Common myeloid progenitor, CD34-positive (primary cell): ENCODE measurements at regions not wholly inside any gene's neighbourhood (a gene's known extent, or its start where the extent isn't known, plus 50 kb on each side); places are given as distances from the start of the nearest gene placed in this dataset.

Source experiments
- CTCF ChIA-PET: fragments of 350-600 bp; sonication (Branson Sonifier 250); formaldehyde crosslinking; loops from one replicate; lab custom pipeline; 2021; ENCODE audit warnings: antibody characterized with exemption; lab: Charles Lee
- POLR2A ChIA-PET: fragments of 350-600 bp; sonication (Branson Sonifier 250); formaldehyde crosslinking; loops from one replicate; lab custom pipeline; 2021; ENCODE audit warnings: antibody characterized with exemption; lab: Charles Lee
- DNase-seq, 3 donors: peaks; one replicate each; pipeline versions ENCODE4 v3.0.0 to v3.0.0-alpha.2; 2013
- H3K27ac ChIP-seq, 2 experiments: 1 replicate in 1 of 2; 2 replicates in 1 of 2; pipeline ENCODE4 v1.7.0; 2013; ENCODE audit warnings: inconsistent platforms in 2 of 2, low read length in 2 of 2, mild to moderate bottlenecking in 2 of 2, low read depth in 1 of 2, moderate library complexity in 1 of 2; ENCODE audit not compliant: severe bottlenecking in 2 of 2, insufficient read depth in 1 of 2, poor library complexity in 1 of 2
- H3K27me3 ChIP-seq, 5 experiments: replicated peaks in 2 of 5; 1 replicate in 3 of 5; 2 replicates in 2 of 5; pipeline versions ENCODE4 v1.6.1 to v1.7.0; 2013; ENCODE audit warnings: low read length in 4 of 5, mild to moderate bottlenecking in 2 of 5, moderate library complexity in 2 of 5, inconsistent platforms in 1 of 5; ENCODE audit not compliant: insufficient read depth in 5 of 5, control insufficient read depth in 4 of 5
- H3K36me3 ChIP-seq, 4 experiments: 1 replicate in 2 of 4; 2 replicates in 2 of 4; pipeline versions ENCODE4 v1.6.1 to v1.7.0; 2013; ENCODE audit warnings: low read length in 3 of 4, control low read depth in 1 of 4, mild to moderate bottlenecking in 1 of 4; ENCODE audit not compliant: control insufficient read depth in 4 of 4, insufficient read depth in 4 of 4
- H3K4me1 ChIP-seq, 4 experiments: 1 replicate in 3 of 4; 2 replicates in 1 of 4; pipeline versions ENCODE4 v1.6.1 to v1.7.1; 2013; ENCODE audit warnings: low read length in 3 of 4, mild to moderate bottlenecking in 3 of 4, control low read depth in 1 of 4, inconsistent platforms in 1 of 4, moderate library complexity in 1 of 4; ENCODE audit not compliant: control insufficient read depth in 4 of 4, insufficient read depth in 4 of 4; ENCODE audit errors: control extremely low read depth in 1 of 4
- H3K4me3 ChIP-seq, 7 experiments: 1 replicate in 4 of 7; 2 replicates in 3 of 7; pipeline versions ENCODE4 v1.5.1 to v1.7.0; 2013; ENCODE audit warnings: mild to moderate bottlenecking in 7 of 7, low read length in 6 of 7, moderate library complexity in 6 of 7, inconsistent platforms in 2 of 7, low read depth in 2 of 7, control low read depth in 1 of 7; ENCODE audit not compliant: insufficient read depth in 4 of 7, control insufficient read depth in 1 of 7; ENCODE audit errors: extremely low read depth in 1 of 7
- H3K9me3 ChIP-seq, 5 experiments: 1 replicate in 4 of 5; 2 replicates in 1 of 5; pipeline versions ENCODE4 v1.6.1 to v1.7.1; 2013; ENCODE audit warnings: low read length in 4 of 5, mild to moderate bottlenecking in 2 of 5, inconsistent platforms in 1 of 5, low read depth in 1 of 5, moderate library complexity in 1 of 5; ENCODE audit not compliant: control insufficient read depth in 4 of 5, insufficient read depth in 2 of 5; ENCODE audit errors: control extremely low read depth in 1 of 5
- WGBS: methylation state at CpG from one replicate; pipeline ENCODE4 v1.1.5; 2013; ENCODE audit not compliant: insufficient coverage; 5-methylcytosine and 5-hydroxymethylcytosine counted together

GRCh38 chr11:80627364-80627763 is 1186.5 kb upstream of the TENM4 start:
- no peaks in the 10 kb centered on the region for H3K9me3 ChIP-seq
- no peak for DNase-seq
- no peak overlapping the region for H3K27ac ChIP-seq
- CTCF ChIA-PET: no interaction called here
- no peaks in the 10 kb centered on the region for H3K27me3 ChIP-seq
- no CpG with 5 or more reads among the region's 1 CpG for WGBS
- no peaks in the 10 kb centered on the region for H3K4me1 ChIP-seq
- POLR2A ChIA-PET: no interaction called here
- H3K4me3 ChIP-seq: no peak overlapping the region
- no peaks in the 10 kb centered on the region for H3K36me3 ChIP-seq

DNA sequence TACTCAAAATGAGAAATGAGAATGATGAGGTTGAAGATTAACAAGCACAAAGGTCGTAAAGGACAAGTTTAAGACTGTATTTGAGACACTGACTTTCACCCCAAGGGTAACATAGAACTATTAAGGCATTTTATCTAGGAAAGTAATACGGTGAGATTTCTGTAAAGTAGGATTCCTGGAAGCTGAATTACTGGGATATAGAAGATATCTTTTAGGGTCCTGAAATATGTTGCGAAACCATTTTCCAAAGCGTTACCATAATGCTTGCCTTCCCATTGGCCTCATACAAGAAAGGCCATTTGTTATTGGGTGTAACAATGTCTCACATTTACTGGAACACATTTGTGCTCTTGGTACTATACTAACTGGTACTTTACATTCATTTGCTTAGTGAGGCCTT is 1185.9 kb upstream of the TENM4 start:
- H3K4me3 ChIP-seq: no peak overlapping the region
- H3K4me1 ChIP-seq: no peaks in the 10 kb centered on the region
- DNase-seq: no peak
- H3K36me3 ChIP-seq: no peaks in the 10 kb centered on the region
- POLR2A ChIA-PET: no interaction called here
- CTCF ChIA-PET: no interaction called here
- H3K9me3 ChIP-seq: no peaks in the 10 kb centered on the region
- H3K27me3 ChIP-seq: no peaks in the 10 kb centered on the region
- WGBS: 71% methylated on average over 1 of the region's 4 CpGs
- no peak overlapping the region for H3K27ac ChIP-seq

- no peak overlapping the region for H3K27ac ChIP-seq
- no peaks in the 10 kb centered on the region for H3K36me3 ChIP-seq
- no peaks in the 10 kb centered on the region for H3K9me3 ChIP-seq
- no peaks in the 10 kb centered on the region for H3K27me3 ChIP-seq
- POLR2A ChIA-PET: no interaction called here
- H3K4me1 ChIP-seq: no peaks in the 10 kb centered on the region
- no peak overlapping the region for H3K4me3 ChIP-seq
- no peak for DNase-seq
- CTCF ChIA-PET: no interaction called here
- WGBS: 20% methylated on average over 1 of the region's 3 CpGs
Measured at GRCh38 chr11:80625563-80625962, 1184.7 kb upstream of the TENM4 start.

DNA sequence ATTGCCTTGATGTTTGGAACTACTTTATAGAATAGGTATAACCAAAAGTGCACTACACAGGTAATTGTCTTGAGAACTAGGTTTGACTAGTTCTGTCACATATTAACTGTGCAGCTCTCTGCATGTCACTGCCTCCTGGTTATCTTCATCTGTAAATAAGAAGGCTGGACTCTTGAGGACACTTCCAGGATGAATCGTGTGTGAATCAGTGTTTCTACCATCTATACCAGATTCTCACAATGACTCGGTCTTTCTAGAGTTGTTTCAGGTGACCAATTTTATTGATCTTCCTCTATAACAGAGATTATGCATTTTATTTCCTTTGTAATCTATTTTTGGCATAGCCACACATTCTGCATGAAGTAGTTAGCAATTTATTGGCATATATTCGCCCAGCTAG is 1181.0 kb upstream of the TENM4 start:
- Histone ChIP-seq H3K4me1 (no peaks in the 10 kb centered on the region), H3K4me3 (no peak overlapping the region), H3K27me3 (no peaks in the 10 kb centered on the region), H3K27ac (no peak overlapping the region), H3K9me3 (no peaks in the 10 kb centered on the region), H3K36me3 (no peaks in the 10 kb centered on the region)
- WGBS: 88% methylated on average over 3 of the region's 3 CpGs
- CTCF ChIA-PET: no interaction called here
- POLR2A ChIA-PET: no interaction called here
- DNase-seq: no peak

DNA sequence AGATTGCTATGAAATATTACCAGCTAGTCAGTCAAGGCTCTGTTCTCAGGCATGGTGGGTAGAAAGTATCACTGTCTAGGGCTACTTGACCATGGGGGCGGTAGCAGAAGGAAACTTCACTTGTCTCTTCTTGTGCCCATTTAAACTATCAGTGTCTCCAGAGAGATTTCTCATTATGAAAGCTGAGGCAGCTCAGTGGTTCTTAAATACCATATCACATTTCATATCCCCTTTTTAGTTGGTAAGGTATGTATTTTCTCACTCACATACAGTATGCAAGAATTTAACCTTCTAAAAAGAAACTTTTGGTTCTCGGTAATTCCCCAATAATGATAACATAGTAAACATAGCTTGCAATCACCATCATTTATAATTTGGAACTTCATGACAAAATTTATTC is 1180.0 kb upstream of the TENM4 start:
- Histone ChIP-seq H3K27ac (no peak overlapping the region), H3K36me3 (no peaks in the 10 kb centered on the region), H3K4me3 (no peak overlapping the region), H3K9me3 (no peaks in the 10 kb centered on the region), H3K27me3 (no peaks in the 10 kb centered on the region), H3K4me1 (no peaks in the 10 kb centered on the region)
- DNase-seq: no peak
- ChIA-PET CTCF (interaction anchor here (0.8 kb wide), 1 partner anchor 11 kb away, joined by 3 read pairs; no protein-coding TSS in a partner anchor), POLR2A (no interaction called here)
- WGBS: no CpG with 5 or more reads among the region's 2 CpGs

DNA sequence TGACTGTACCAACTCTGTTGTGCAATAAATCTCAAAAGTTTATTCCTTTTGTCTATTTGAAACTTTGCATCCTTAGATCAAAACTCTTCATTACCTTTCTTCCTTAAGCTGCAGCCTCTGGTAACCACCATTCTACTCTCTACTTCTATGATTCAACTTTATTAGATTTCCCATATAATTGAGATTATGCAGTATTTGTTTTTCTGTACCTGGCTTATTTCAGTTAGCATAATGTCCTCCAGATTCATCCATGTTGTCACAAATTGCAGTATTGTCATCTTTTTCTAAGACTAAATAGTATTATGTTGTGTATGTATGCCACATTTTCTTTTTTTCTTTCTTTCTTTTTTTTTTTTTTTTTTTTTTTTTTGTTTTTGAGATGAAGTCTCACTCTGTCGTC is 1176.3 kb upstream of the TENM4 start:
- no peak overlapping the region for H3K4me3 ChIP-seq
- no CpG with 5 or more reads among the region's 1 CpG for WGBS
- CTCF ChIA-PET: no interaction called here
- H3K9me3 ChIP-seq: no peaks in the 10 kb centered on the region
- no peak overlapping the region for H3K27ac ChIP-seq
- DNase-seq: no peak
- POLR2A ChIA-PET: no interaction called here
- H3K36me3 ChIP-seq: no peaks in the 10 kb centered on the region
- no peaks in the 10 kb centered on the region for H3K4me1 ChIP-seq
- no peaks in the 10 kb centered on the region for H3K27me3 ChIP-seq

DNA sequence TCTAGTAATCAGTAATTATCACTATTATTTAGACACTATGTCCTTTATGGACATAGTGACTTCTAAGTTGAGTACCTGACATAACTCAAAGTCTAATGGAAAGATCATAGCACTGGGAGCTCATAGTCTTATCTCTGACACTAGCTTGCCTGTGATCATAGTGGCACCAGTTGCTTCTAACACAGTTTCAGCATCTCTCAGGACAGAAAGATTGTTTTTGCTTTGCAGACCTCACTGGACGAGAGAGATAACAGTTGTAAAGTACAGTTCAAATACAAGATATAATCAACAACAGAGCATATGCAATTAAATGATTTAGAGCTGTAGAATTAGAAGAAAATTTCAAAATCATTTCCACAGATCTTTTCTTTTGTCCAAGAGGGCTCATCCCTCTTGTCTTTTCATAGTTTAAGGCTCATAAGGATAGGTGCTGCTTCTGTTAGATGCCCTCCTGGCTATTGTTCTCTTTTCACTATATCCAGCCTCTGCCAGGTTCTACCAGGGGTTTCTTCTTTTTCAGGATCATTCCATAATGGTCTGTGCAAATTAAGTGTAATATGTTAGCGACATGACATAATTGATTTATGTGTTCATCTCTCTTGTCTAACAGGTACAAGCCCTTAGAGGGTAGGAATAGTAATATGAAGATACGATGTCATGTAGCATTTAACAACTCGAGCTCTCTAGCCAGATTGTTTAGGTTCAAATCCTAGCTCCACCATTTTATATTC is 1175.4 kb upstream of the TENM4 start:
- WGBS: no CpG with 5 or more reads among the region's 4 CpGs
- Histone ChIP-seq H3K9me3 (no peaks in the 10 kb centered on the region), H3K4me3 (no peak overlapping the region), H3K27me3 (no peaks in the 10 kb centered on the region), H3K27ac (no peak overlapping the region), H3K4me1 (no peaks in the 10 kb centered on the region), H3K36me3 (no peaks in the 10 kb centered on the region)
- no peak for DNase-seq
- POLR2A ChIA-PET: no interaction called here
- CTCF ChIA-PET: no interaction called here
